ENCODE measurements at regions not wholly inside any gene's neighbourhood (a gene's known extent, or its start where the extent isn't known, plus 50 kb on each side); places are given as distances from the start of the nearest gene placed in this dataset.

- Histone ChIP-seq H3K9me3 (ENCODE audit: insufficient read depth, low read length, severe bottlenecking) (no peaks in the 10 kb centered on the region), H3K4me1 (ENCODE audit: insufficient read depth, low read length) (no peaks in the 10 kb centered on the region), H3K27me3 (ENCODE audit: insufficient read depth, low read length, poor library complexity) (no peaks in the 10 kb centered on the region), H3K79me2 (ENCODE audit: insufficient read depth, low read length) (no peaks in the 10 kb centered on the region), H3K4me3 (ENCODE audit: low read depth in 1 of 2, low read length in 2 of 2) (no peak overlapping the region), H3K4me2 (ENCODE audit: insufficient read depth, low read length) (no peak overlapping the region), H3K27ac (ENCODE audit: low read length) (no peak overlapping the region), H3K36me3 (ENCODE audit: insufficient read depth, low read length) (no peaks in the 10 kb centered on the region), H2AFZ (ENCODE audit: low read depth, low read length) (no peak overlapping the region), H4K20me1 (ENCODE audit: insufficient read depth, low read length) (no peaks in the 10 kb centered on the region), H3K9ac (ENCODE audit: low read depth, low read length) (no peak overlapping the region)
- ATAC-seq (ENCODE audit: insufficient read depth, low read depth) (no peak), DNase-seq (no peak)
- TF ChIP-seq CTCF (IDR thresholded peaks at IDR 0.05; ENCODE audit: borderline replicate concordance, extremely low read depth, low read length, poor library complexity, severe bottlenecking): no peak
- no peak for TF ChIP-seq EZH2 (IDR thresholded peaks at IDR 0.05; ENCODE audit: borderline replicate concordance, low read depth, low read length, severe bottlenecking)
Observed at GRCh38 chr2:554444-554843, 122.8 kb downstream of the TMEM18 start.

GRCh38 chr2:552906-553305 is 124.3 kb downstream of the TMEM18 start:
- H3K27me3 ChIP-seq (ENCODE audit: insufficient read depth, low read length, poor library complexity): no peaks in the 10 kb centered on the region
- TF ChIP-seq EZH2 (IDR thresholded peaks at IDR 0.05; ENCODE audit: borderline replicate concordance, low read depth, low read length, severe bottlenecking): no peak
- no peak for TF ChIP-seq CTCF (IDR thresholded peaks at IDR 0.05; ENCODE audit: borderline replicate concordance, extremely low read depth, low read length, poor library complexity, severe bottlenecking)
- H3K4me2 ChIP-seq (ENCODE audit: insufficient read depth, low read length): no peak overlapping the region
- DNase-seq (no peak), ATAC-seq (ENCODE audit: insufficient read depth, low read depth) (no peak)
- no peak overlapping the region for H3K4me3 ChIP-seq (ENCODE audit: low read depth in 1 of 2, low read length in 2 of 2)
- H3K4me1 ChIP-seq (ENCODE audit: insufficient read depth, low read length): no peaks in the 10 kb centered on the region
- no peaks in the 10 kb centered on the region for H3K9me3 ChIP-seq (ENCODE audit: insufficient read depth, low read length, severe bottlenecking)
- no peaks in the 10 kb centered on the region for H3K79me2 ChIP-seq (ENCODE audit: insufficient read depth, low read length)
- no peaks in the 10 kb centered on the region for H3K36me3 ChIP-seq (ENCODE audit: insufficient read depth, low read length)
- no peak overlapping the region for H3K27ac ChIP-seq (ENCODE audit: low read length)
- H3K9ac ChIP-seq (ENCODE audit: low read depth, low read length): no peak overlapping the region
- H4K20me1 ChIP-seq (ENCODE audit: insufficient read depth, low read length): no peaks in the 10 kb centered on the region
- H2AFZ ChIP-seq (ENCODE audit: low read depth, low read length): no peak overlapping the region

- Histone ChIP-seq H2AFZ (ENCODE audit: low read depth, low read length) (no peak overlapping the region), H3K27me3 (ENCODE audit: insufficient read depth, low read length, poor library complexity) (no peaks in the 10 kb centered on the region), H3K4me2 (ENCODE audit: insufficient read depth, low read length) (no peak overlapping the region), H3K27ac (ENCODE audit: low read length) (no peak overlapping the region), H3K4me3 (ENCODE audit: low read depth in 1 of 2, low read length in 2 of 2) (no peak overlapping the region), H4K20me1 (ENCODE audit: insufficient read depth, low read length) (no peaks in the 10 kb centered on the region), H3K4me1 (ENCODE audit: insufficient read depth, low read length) (no peaks in the 10 kb centered on the region), H3K36me3 (ENCODE audit: insufficient read depth, low read length) (no peaks in the 10 kb centered on the region), H3K9ac (ENCODE audit: low read depth, low read length) (no peak overlapping the region), H3K9me3 (ENCODE audit: insufficient read depth, low read length, severe bottlenecking) (no peaks in the 10 kb centered on the region), H3K79me2 (ENCODE audit: insufficient read depth, low read length) (no peaks in the 10 kb centered on the region)
- ATAC-seq (ENCODE audit: insufficient read depth, low read depth): no peak
- TF ChIP-seq CTCF (IDR thresholded peaks at IDR 0.05; ENCODE audit: borderline replicate concordance, extremely low read depth, low read length, poor library complexity, severe bottlenecking) (no peak), EZH2 (IDR thresholded peaks at IDR 0.05; ENCODE audit: borderline replicate concordance, low read depth, low read length, severe bottlenecking) (no peak)
- DNase-seq: no peak
Observed at GRCh38 chr2:551621-552020, 125.6 kb downstream of the TMEM18 start.
